GM19467 (cell line): ENCODE measurements at regions not wholly inside any gene's neighbourhood (a gene's known extent, or its start where the extent isn't known, plus 50 kb on each side); places are given as distances from the start of the nearest gene placed in this dataset.

Source experiments
- ATAC-seq: cut with Tn5 transposase; IDR thresholded peaks from one replicate; pipeline ENCODE4 v1.9.1; 2021; ENCODE audit warnings: mild to moderate bottlenecking, moderate library complexity; ENCODE audit not compliant: unreplicated experiment

DNA sequence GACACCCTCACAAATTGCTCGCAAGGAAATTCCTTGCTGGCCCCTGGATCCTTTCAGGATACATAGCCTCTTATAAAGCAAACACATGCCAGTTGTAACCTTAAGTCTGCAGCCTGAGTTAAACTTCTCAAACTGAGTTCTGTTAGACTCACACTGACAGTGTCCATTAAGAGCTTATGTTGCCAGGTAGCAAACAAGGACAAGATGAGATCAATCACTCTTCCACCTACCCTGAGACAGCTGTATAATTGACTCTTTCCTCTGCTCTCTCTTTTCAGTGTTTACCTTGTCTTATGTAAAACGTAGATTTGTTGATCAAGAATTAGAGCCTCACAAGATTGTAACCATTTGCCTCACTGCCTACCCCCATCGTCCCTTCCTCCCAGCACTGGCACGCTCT, 359.8 kb downstream of the EPM2A start:
- no peak for ATAC-seq

DNA sequence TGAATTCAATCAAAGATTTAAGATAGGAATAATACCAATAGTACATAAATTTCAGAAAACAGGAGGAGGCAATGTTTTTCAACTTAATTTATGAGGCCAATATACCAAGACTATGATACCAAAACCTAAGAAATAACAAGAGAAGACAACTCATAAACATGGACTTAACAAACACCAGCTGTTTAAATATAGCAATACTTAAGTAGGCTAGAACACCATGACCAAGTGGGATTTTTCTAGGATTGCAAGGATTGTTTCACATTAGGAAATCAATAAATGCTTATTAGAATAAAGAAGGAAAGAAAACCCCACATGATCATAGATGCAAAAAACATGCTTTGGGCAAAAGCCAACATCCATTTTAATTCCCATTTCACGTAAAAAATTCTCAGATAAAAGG, 355.1 kb downstream of the EPM2A start:
- ATAC-seq: no peak

DNA sequence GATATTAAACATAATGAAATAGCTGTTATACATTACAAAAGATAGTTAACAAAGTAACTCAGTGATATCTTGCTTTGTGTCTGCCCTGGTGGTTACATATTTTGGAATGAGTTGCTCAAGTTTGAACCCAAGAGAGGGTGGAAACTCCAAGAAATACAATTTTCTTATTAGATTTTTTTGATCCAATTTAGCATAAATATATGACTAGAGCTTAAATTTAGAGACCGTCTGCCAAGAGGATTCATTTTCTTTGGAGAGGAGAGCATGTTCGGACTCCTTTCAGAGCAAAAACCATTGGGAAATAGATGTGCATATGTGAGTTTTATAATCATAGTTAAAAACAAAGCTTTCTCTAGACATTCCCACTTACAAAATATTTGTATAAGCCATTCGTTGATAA, 353.4 kb downstream of the EPM2A start:
- ATAC-seq: no peak

DNA sequence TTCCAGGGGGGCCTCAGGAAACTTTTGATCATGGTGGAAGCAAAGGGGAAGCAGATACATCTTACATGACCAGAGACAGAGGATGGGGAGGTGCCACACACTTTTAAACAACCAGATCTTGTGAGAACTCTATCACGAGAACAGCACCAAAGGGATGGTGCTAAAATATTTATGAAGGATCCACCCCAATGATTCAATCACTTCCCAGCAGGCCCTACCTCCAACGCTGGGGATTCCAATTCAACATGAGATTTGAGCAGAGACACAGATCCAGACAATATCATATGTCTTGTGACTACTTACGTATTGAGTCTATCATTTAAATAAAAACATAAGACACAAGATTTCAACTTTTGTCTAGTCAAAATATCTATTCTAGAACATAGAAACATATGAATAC, 351.9 kb downstream of the EPM2A start:
- no peak for ATAC-seq

DNA sequence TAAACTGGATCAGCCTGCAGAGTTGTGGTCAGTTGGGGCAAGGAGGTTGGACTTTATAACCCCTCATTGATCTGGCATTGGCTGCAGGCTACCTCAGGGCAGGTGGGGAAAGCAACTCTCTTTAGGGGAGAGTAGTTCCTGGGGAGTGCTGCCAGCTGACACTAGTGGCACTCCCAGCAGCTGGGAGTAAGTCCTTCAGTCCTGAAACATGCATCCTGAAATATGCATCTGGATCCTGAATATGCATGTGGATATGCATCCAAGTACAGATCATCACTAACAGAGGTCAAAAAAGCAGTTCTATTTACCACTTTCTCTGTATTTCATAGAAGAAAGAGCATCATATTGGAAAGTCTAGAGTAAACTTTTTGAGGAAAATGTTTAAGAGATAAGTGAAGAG, 350.8 kb downstream of the EPM2A start:
- no peak for ATAC-seq

DNA sequence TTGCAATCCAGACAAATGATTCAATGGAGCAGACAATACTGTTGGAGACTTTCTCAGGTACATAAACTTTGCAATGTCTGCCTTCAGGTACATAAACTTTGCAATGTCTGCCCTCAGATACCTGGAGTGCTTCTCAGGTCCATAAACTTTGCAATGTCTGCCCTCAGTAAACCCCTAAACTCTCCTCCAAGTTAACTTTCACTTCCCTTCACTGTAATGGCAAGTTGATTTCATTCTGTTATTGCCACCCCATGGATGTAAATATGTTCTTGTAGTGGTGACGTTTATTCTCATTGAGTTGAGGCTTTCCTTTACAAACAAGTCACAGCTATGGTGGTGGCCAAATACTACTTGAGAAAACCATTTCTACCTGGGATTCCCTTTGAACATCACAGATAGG, 338.8 kb downstream of the EPM2A start:
- no peak for ATAC-seq

DNA sequence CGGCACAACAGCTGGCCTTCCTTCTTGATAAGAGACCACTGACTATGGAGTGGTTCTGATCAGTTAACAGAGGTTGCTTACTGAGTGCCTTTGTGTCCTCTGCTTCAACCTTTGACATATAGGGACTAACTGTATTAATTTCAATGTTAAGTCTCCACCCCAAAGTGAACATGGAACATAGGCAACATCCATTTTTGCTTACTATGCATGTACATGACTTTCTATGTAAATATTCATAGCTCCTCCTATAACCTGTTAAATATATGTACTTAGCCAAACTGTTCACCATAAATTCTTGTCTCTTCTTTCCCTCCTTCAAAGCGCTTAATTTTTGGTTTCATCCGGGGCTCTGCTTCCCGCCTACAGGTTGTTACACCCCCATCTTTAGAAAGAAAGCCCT, 334.8 kb downstream of the EPM2A start:
- no peak for ATAC-seq

DNA sequence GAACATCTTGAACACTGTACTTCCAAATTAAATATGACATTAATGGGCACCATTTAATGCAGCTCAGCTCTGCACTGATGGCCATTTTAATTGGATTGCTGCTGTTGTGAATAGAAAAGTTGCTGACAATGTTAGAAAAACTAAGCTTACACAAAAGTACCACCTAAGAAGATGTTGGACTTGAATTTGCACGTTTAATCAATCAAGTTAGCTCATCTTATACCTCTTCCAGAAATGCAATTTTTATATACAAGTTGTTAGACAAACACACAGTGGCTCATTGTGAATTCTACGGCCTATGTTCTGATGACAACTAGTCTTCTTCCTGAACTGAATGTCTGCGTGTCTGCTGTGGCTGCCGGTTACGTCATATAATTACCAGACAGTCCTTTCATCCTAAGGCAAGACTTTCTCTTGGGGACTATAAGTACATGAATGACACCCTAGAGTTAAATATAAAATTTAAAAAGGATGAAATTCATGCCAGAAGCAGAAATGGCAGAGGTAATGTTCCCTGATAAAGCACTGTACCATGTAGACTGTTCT, 330.2 kb downstream of the EPM2A start:
- no peak for ATAC-seq

DNA sequence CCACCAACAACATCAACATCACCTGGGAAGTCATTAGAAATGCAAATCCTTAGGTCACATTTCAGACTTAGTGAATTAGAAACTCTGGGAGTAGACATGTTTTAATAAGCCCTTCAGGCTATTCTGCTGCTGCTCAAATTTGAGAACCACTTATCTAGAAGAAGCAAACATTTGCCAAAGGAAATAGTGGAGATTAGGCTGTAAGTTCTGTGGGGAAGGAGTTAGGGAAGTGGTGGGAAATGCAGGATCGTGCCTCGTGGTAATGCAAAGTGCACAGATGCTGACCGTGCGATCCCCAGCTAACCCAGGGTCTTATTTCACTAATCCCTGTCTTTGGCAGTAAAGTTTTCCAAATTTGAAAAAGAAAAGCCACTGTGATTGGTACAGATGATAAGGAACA, 328.5 kb downstream of the EPM2A start:
- no peak for ATAC-seq

DNA sequence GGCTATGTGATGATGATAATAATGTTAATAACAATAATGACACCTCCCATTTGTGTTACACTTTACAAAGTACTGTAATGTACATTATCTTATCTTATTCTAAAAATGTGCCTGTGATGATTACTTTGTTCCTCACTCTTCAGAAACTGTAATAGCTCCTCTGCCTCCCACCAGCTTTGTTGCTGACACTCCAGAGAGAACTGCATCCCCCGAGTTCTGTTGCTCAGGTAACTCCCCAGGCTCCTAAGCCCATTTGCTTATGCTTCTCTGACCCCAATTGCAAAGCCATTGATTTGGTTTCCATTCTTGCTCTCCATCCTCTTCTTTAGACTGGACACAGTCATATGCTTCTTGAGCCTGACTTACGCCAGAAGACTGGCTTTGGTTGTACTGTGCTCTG, 319.7 kb downstream of the EPM2A start:
- ATAC-seq: no peak

DNA sequence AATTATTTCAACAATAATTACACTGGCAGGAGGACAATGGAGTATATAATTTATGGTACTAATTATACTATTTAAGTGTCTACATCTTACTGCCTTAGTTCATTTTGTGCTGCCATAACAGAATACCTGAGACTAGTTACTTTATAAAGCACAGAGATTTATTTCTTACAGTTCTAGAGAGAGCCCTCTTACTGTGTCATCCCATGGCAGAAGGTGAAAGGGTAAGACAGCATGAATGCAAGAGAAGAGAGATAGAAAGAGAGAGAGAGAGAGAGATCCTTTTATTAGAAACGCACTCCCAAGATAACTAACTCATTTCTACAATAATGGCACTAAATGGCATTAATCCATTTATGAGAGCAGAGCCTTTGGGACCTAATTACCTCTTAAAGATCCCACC, 314.7 kb downstream of the EPM2A start:
- ATAC-seq: no peak

DNA sequence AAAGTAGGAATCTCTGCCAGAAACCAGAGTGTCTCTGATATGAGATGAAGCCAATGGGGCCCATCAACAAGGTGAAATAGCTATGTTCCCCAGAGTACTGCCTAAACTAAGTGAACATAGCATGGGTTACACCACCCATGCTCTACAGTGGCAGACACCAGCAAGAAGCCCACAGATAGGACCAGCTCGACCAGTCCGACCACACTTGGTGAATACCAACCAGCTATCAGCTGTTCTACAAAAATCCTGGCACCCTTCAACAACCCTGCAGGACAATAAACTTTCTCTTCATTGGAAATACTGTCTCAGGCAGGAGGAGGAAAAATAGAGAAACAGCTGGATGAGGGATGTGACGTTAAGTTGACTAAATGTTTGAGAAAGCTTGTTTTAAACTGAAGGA, 311.4 kb downstream of the EPM2A start:
- ATAC-seq: no peak

DNA sequence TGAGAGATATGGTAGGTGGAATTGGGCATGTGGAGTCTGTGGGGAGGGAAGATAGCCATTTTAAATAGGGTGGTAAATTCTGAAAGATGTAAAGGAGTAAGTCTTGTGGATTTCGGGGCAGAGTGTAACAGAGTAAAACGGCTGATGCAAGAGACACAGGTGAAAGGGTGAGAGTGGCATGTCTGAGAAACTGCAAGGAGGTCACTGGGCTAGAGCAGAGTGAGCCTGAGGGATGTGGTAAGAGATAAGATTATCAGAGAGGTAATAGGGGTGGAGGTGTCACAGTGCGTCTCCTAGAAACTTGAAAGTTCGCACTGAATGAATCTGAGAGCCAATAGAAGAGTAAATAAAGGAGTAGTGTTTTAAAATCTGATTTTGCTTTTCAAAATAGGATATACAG, 308.1 kb downstream of the EPM2A start:
- ATAC-seq: no peak

DNA sequence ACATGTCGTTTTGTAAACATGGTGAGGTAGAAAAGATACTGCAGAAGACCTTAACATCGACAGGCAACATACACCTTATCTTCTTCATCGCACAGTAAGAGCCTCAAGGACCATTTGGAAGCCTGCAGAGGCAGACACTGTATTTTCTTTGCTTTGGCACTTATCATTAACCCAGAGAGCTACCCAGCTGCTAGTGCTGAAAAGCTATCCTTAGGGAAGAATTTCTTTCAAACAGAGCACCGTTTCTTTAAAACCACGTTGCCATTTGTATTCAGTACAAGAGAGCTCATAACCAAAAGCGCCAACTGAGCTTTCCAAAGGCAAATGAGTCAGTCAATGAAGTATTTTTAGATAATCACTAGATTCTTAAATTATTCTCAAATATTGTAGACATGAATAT, 306.6 kb downstream of the EPM2A start:
- ATAC-seq: no peak

DNA sequence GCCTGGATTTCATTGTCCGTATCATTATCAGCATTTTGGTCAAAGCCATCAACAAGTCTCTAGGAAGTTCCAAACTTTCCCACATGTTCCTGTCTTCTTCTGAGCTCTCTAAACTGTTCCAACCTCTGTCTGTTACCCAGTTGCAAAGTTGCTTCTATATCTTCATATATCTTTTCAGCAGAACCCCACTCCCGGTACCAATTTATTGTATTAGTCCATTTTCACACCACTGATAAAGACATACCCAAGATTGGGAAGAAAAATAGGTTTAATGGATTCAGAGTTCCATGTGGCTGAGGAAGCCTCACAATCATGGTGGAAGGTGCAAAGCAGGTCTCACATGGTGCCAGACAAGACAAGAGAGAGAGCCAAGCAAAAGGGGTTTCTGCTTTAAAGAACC, 293.2 kb downstream of the EPM2A start:
- ATAC-seq: no peak

DNA sequence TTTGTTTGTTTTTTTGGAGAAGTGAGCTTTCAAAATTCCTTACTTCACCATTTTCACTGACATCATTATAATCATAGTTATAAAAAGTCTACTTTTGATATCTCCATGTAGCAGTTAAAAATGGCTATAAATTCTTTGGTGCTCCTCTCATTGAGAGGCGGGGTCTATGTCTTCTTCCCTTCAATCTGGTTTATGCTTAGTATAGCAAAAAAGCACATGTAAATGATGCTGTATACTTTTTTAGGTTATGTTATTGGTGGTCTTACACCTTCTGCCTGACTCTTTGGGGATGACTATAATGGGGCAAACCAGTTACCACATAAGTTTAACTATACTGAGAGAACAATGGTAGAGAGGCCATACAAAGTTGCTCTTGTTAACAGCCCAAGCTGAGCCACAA, 289.6 kb downstream of the EPM2A start:
- ATAC-seq: no peak

DNA sequence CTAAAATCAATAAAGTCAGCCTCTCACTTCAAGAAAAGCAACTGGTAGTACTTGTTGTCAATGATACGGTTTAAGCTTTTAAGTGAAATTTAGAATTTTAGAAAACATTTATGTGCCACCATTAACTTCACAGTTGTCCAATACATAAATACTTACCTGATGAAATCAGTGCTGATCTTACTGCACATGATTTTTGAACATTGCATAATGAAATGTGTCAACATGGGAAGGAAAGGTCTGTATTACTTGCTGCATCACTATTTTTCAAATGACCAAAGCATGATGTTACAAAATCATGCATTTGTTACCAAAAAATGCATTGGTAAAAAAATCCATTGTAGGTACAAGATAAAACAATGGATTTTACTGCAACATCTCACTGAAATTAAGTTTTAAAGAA, 284.3 kb downstream of the EPM2A start:
- ATAC-seq: no peak

DNA sequence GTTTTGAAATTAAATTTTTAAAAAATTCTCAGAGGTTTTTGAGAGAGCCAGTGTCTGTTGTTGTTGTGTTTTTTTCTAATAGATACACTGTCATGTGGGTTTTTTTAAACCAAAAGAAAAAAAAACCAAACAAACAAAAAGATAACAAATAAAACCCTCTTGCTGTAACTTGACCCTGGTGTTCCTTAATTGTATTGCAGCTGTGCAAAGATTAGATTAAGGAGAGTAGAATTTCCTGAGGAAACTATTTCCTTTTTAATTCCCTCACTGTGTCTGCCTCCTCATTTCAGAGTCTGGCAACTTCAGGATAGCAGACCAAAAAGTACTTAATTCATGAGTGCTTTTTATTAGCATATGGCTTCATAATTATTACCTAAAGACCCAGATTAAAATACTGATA, 281.9 kb downstream of the EPM2A start:
- ATAC-seq: no peak

DNA sequence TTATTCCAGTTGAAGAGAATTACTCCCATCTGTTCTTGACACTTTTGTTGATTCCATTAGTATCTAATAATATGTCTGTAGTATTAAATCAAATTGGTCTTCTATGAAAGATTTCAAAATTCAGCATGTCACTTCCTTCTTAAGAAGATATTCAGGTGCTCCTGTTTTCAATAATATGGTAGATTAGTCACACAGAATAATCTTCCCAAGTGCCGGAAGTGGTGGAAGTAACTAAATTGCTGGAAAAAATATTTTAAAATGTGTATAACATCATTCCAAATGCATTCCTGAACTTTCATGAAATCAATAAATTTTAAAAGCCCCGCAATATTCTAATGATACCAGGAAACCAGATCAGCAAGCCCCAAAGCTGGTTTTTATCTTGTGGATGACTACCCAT, 281.3 kb downstream of the EPM2A start:
- ATAC-seq: no peak

DNA sequence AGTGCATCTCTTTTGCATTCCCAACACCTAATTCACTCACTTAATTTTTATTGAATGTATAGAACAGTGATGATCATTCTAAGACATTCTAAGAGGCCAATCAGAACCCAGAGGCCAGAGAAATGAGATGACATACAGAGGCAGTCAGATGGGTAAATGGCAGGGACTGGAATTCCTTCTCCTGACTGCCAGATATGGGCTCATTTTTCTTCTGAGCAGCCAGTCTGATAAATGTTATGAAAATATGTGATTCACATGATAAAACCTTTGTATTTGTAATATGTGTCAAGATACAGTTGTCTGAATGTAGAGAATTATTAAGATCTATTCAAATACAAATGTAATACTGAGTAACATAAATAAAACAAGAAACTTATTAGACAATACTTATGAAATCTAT, 277.8 kb downstream of the EPM2A start:
- no peak for ATAC-seq

DNA sequence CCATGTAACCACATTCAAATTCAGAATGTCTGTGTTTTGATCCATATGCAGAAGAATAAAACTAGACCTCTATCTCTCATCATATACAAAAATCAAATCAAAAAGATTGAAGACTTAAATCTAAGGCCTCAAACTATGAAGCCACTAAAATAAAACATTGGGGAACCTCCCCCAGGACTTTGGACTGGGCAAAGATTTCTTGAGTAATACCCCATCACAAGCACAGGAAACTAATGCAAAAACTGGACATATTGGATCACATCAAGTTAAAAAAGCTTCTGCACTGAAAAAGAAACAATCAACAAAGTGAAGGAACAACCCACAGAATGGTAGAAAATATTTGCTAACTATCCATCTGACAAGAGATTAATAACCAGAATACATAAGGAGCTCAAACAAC, 266.8 kb downstream of the EPM2A start:
- ATAC-seq: no peak

DNA sequence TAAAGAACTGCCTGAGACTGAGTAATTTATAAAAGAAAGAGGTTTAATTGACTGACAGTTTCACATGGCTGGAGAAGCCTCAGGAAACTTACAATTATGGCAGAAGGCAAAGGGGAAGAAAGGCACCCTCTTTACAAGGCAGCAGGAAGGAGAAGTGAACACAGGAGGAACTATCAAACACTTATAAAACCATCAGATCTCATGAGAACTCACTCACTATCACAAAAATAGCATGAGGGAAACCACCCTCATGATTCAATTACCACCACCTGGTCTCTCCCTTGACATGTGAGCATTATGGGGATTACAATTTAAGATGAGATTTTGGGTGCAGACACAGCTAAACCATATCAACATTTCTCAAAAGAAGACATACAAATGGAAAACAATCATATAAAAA, 266.3 kb downstream of the EPM2A start:
- no peak for ATAC-seq

DNA sequence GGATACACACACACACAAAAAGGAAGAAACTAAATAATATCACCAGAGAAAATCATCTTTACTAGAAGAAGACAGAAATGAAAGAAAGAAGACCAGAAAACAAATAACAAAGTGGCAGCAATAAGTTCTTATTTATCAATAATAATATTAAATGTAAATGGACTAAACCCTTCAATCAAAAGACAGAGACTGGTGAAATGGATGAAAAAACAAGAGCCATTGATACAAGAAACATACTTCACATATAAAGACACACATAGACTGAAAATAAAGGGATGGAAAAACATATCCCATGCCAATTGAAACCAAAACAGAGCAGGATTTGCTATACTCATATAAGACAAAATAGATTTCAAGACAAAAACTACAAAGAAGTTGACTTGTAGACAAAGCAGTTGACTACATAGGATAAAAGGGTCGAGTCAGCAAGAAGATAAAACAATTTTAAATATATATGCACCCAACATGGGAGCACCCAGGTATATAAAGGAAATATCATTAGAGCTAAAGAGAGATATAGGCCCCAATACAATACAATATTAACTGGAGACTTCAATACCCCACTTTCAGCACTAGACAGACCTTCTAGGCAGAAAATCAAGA, 259.4 kb downstream of the EPM2A start:
- ATAC-seq: no peak
